ENCODE measurements at regions not wholly inside any gene's neighbourhood (a gene's known extent, or its start where the extent isn't known, plus 50 kb on each side); places are given as distances from the start of the nearest gene placed in this dataset.
A peak's percentile ranks its signal among the peaks of the same experiment; 100 is the strongest.

- peak in 1 of 3 donors; percentile 41 for DNase-seq (ENCODE audit: low read depth in 2 of 3, low spot score in 2 of 3)
Observed at GRCh38 chr3:43892526-43892925, 201.8 kb downstream of the ABHD5 start.

DNA sequence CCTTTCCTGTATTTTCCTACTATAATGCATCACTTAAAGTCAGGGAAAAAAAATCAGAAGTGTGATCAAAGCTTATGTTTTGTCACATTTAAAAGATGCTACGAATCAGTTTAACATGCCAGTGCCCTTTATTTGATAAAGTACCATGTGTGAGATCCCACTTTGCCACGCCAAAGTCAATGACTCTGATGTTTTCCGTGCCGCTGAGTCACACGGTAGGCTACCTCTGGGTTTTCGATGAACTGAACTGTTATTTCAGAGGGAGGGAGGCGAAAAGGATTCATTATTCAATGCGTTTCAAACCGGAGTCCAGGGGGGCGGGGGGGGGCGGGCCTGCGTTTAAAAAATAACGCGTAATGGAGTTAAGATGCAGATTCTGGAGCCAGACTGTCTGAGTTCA is 203.0 kb downstream of the ABHD5 start:
- peak in 1 of 3 donors; percentile 25 for DNase-seq (ENCODE audit: low read depth in 2 of 3, low spot score in 2 of 3)

DNA sequence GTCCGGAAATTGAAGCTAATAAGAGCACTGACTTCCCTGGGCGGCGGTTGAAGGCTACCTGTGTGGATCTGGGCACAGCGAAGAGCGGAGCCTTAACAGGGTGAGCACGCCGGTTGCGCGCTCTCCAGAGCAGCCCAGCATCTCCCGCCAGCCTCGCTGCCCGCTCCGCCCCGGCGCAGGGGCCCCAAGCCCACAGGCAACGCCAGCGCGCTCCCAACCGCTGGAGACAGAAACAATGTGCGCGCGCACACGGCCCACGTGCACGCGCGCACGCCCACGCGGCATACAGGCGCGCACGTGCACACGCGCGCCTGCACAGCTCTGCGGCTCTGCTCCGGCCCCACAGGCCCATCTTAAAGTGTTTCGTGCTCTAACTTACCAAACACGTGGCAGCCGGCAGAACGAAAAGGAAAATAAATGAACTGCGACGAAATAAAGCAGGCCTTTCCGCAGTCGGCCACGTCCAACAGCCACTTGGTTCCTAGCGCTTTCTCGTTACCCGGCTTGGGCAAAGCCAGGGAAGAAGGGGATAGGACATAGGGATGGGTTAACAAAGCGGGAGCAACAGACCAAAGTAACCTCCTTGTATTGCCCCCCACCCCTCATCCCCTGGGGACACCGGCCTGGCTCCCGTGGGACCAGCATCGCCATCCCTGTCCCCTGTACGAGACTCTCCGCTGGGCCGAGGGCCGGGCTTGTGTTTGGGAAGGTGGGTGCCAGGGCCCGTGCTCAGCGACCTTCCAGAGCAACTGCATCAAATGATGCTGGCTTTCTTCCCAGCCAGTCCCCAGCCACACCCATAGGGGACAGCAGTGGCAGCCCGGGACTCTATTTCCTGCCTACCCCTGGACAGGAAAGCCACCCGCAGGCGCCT is 203.7 kb downstream of the ABHD5 start:
- peak in 2 of 3 donors; percentile 55 to 64 for DNase-seq (ENCODE audit: low read depth in 2 of 3, low spot score in 2 of 3)

DNA sequence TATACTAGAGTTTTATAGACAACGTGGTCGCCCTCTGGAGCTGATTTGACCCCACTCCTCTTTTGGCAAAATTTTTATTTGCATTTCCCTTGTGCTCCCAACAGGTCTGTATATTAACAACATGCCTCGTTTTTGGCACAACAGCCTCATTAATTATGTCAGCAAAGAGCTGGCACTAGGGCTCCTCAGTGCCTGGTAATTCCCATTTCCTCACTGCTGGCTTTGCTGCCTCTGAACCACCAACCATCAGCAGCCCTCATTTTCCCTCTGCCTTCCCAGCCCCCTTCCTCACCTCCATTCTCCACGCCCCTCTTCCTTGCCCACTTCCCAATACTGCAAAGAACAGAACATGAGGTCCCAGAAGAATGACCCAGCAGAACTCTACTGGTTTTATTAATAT is 204.8 kb downstream of the ABHD5 start:
- no peak for DNase-seq (ENCODE audit: low read depth in 2 of 3, low spot score in 2 of 3)

GRCh38 chr3:43902415-43902814 is 211.7 kb downstream of the ABHD5 start:
- DNase-seq (ENCODE audit: low read depth in 2 of 3, low spot score in 2 of 3): no peak

GRCh38 chr3:43905157-43905556 is 214.4 kb downstream of the ABHD5 start:
- no peak for DNase-seq (ENCODE audit: low read depth in 2 of 3, low spot score in 2 of 3)

DNA sequence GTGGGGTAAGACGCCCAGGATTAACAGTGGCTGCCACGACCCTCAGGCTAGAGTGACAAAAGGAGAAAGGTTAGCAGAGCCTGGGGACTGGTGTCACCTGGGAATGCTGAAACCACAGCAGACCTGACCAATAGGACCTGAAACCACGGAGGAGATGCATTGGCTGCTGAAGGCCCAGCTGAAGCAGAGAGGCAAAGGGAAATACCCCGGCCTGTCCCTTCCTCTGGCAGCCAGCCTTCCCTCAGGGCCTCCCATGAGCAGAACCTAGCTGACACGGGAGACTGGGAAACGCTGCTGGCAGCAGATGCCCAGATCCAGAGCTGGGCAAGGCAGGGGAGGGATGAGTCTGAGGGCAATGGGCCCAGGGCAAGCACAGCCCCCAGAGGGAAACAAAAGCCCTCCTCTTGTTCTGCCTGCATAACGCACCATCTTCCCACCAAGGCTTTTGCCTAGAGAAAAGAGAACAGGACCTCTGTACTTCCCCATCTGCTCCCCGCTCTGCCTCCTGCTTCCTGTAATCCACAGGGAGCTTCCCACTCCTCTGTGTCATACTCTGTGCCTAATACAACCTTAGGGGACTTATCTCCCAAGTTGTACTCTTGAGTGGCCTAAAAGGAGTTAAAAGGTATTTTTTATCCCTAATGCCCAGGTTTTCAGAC is 216.2 kb downstream of the ABHD5 start:
- DNase-seq (ENCODE audit: low read depth in 2 of 3, low spot score in 2 of 3): no peak

DNA sequence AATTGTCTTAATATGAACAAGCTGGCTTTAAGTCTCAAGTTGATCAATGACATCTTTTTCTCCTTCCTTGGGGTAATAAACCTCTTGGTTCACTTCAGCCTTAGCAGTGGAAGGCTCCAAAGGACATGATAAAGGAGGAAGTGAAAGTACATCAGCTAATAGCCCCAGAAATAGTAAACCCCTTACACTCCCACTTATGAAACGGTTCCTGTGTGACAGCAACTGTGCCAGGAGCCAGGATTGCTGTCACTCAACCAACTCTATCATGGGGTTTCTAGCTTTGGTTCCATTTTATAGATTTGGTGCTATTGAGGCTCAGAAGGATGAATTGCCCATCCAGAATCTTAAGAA is 216.7 kb downstream of the ABHD5 start:
- no peak for DNase-seq (ENCODE audit: low read depth in 2 of 3, low spot score in 2 of 3)

GRCh38 chr3:43908456-43908855 is 217.7 kb downstream of the ABHD5 start:
- DNase-seq (ENCODE audit: low read depth in 2 of 3, low spot score in 2 of 3): no peak

DNA sequence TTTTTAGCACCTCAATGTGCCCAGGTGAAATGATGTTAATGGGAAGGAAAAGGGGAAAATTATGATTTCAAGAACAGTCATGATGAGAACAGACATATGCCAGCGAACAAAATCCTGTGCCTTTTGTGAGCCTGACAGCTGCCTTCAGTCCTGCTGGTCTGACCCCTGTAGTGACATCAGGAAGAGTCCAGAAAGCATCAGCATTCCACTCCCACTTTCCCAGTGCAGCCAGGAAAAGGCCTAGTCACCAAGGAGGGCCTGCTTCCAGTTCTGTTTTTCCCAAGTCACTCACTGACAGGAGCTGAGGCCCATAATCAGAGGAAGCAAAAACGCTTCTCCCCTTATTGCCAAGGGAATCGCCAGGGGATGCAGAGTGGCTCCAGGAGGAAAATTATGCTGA is 218.4 kb downstream of the ABHD5 start:
- no peak for DNase-seq (ENCODE audit: low read depth in 2 of 3, low spot score in 2 of 3)

DNA sequence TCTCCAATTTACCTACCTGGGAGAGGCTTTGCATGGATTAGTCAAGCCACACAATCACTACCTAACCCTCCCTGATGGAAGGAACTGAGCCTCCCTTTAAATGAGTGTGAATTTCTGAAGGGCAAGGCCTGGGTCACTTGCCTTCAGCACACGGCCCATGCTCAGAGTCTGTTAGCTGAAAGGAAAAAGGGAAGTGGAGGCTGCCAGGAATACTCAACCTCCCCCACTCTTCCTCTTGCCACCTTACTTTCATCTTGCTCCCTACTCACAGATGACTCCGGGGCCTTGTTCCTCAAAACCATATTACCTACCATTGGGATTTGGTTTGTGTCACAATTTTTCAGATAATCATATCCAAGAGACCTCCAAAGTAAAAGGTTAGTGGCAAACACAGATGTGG is 220.0 kb downstream of the ABHD5 start:
- DNase-seq (ENCODE audit: low read depth in 2 of 3, low spot score in 2 of 3): no peak

- DNase-seq (ENCODE audit: low read depth in 2 of 3, low spot score in 2 of 3): no peak
Observed at GRCh38 chr3:43913036-43913948, 222.6 kb downstream of the ABHD5 start.

- DNase-seq (ENCODE audit: low read depth in 2 of 3, low spot score in 2 of 3): no peak
Observed at GRCh38 chr3:43914269-43914668, 223.5 kb downstream of the ABHD5 start.

- DNase-seq (ENCODE audit: low read depth in 2 of 3, low spot score in 2 of 3): no peak
Observed at GRCh38 chr3:43915546-43915945, 224.8 kb downstream of the ABHD5 start.

- DNase-seq (ENCODE audit: low read depth in 2 of 3, low spot score in 2 of 3): no peak
Observed at GRCh38 chr3:43917361-43917760, 226.6 kb downstream of the ABHD5 start.

DNA sequence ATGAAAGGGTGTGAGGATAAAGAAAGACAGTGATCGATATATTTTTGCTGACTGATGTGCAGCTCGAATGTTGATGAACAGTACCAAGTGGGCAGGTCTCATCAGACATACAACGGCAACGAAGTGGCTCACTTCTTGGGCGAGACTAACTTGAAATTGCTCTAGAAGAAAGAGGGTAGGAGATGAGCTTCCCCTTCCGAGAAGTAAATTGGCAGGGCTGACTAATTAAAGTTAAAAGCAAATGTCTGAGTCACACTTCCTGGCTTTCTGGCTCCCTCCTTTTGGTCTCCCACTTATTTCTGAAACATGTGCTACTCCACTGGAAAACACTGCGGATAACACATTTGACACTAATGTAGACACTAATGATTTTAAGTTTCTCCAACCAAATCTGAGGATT is 228.3 kb downstream of the ABHD5 start:
- DNase-seq (ENCODE audit: low read depth in 2 of 3, low spot score in 2 of 3): no peak

DNA sequence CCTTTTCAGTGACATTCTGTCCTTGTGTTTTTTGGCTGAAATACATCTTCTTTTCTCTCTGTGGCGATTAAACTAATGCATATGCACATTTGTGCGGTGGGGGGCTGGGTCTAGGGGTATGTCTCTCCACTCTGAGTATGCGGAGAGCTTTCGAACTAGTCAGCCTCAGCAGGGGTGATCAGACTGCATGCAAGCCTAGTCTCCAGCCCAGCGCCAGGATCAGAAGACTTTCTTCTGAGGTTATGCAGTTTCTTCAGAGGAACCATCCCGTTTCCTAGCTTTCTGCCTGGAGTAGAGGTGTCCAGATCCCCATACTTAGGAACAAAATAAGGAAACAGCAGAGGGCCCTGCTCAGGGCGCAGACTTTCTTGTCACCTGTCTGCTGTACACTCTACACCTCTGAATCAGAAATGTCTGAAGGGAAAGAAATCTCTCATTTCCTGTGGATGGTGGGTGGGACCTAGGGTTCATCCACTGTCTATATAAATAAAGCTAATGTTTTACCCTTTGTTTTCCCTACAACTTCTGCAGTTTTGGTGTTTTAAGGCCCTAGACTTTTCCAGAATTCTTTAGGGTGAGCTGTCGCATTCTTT is 230.4 kb downstream of the ABHD5 start:
- no peak for DNase-seq (ENCODE audit: low read depth in 2 of 3, low spot score in 2 of 3)

DNA sequence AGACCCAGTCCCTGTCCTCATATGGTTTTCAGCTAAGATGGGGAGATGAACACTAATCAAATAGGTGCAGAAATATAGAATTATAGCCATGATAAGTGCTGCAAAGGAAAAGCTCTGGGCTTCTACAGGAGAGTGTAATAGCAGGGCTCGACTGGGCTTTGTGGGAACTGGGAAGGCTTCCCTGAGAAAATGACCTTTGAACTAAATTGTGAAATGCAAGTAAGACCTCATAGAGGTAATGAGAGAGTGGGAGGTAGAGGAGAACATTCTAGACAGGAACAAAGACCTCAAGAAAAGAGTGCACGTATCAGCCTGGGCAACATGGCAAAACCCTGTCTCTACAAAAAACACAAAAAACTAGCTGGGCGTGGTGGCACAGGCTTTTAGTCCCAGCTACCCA is 231.6 kb downstream of the ABHD5 start:
- no peak for DNase-seq (ENCODE audit: low read depth in 2 of 3, low spot score in 2 of 3)

GRCh38 chr3:43923104-43923882 is 232.6 kb downstream of the ABHD5 start:
- DNase-seq (ENCODE audit: low read depth in 2 of 3, low spot score in 2 of 3): no peak

GRCh38 chr3:43926055-43926454 is 235.3 kb downstream of the ABHD5 start:
- DNase-seq (ENCODE audit: low read depth in 2 of 3, low spot score in 2 of 3): no peak

Measured in hematopoietic multipotent progenitor cell (in vitro differentiated cells).